ENCODE measurements at regions not wholly inside any gene's neighbourhood (a gene's known extent, or its start where the extent isn't known, plus 50 kb on each side); places are given as distances from the start of the nearest gene placed in this dataset.

GRCh38 chr4:100056701-100057100 lies 106.6 kb upstream of the H2AZ1 start:
- TF ChIP-seq, protein P1, sequence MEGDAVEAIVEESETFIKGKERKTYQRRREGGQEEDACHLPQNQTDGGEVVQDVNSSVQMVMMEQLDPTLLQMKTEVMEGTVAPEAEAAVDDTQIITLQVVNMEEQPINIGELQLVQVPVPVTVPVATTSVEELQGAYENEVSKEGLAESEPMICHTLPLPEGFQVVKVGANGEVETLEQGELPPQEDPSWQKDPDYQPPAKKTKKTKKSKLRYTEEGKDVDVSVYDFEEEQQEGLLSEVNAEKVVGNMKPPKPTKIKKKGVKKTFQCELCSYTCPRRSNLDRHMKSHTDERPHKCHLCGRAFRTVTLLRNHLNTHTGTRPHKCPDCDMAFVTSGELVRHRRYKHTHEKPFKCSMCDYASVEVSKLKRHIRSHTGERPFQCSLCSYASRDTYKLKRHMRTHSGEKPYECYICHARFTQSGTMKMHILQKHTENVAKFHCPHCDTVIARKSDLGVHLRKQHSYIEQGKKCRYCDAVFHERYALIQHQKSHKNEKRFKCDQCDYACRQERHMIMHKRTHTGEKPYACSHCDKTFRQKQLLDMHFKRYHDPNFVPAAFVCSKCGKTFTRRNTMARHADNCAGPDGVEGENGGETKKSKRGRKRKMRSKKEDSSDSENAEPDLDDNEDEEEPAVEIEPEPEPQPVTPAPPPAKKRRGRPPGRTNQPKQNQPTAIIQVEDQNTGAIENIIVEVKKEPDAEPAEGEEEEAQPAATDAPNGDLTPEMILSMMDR (IDR thresholded peaks at IDR 0.05) = no peak
- TF ChIP-seq SIN3A (IDR thresholded peaks at IDR 0.05; ENCODE audit: borderline replicate concordance, insufficient read depth, low read depth, low read length) = no peak
- TF ChIP-seq POLR2AphosphoS5 (IDR thresholded peaks at IDR 0.05; ENCODE audit: low read depth, low read length) = no peak
